ENCODE measurements at regions not wholly inside any gene's neighbourhood (a gene's known extent, or its start where the extent isn't known, plus 50 kb on each side); places are given as distances from the start of the nearest gene placed in this dataset.

- DNase-seq (ENCODE audit: low spot score) (no peak), ATAC-seq (no peak)
- Mint-ChIP-seq H3K4me3 (no peak overlapping the region), H3K4me1 (peaks cover 43% of the 10 kb centered on the region), H3K27me3 (ENCODE audit: low read depth) (no peaks in the 10 kb centered on the region), H3K27ac (no peak overlapping the region), H3K36me3 (no peaks in the 10 kb centered on the region; the same call in 1 of the 2 replicates), H3K9me3 (peaks cover 40% of the 10 kb centered on the region)
- CTCF ChIA-PET: no interaction called here
- TF ChIP-seq NR1H2 (CRISPR knock-in tag; IDR thresholded peaks at IDR 0.05) (no peak), KAT7 (CRISPR knock-in tag; IDR thresholded peaks at IDR 0.05; ENCODE audit: borderline replicate concordance) (no peak), EMX1 (CRISPR knock-in tag; IDR thresholded peaks at IDR 0.05) (no peak), MYBL2 (CRISPR knock-in tag; IDR thresholded peaks at IDR 0.05) (no peak), MLX (CRISPR knock-in tag; IDR thresholded peaks at IDR 0.05) (no peak), RORB (CRISPR knock-in tag; IDR thresholded peaks at IDR 0.05) (no peak), AFF4 (CRISPR knock-in tag; IDR thresholded peaks at IDR 0.05; ENCODE audit: borderline replicate concordance) (no peak)
- POLR2A ChIA-PET: no interaction called here
Measured at GRCh38 chr3:4062621-4063020, 240.5 kb upstream of the SETMAR start.

GRCh38 chr3:4063916-4064574 is 239.1 kb upstream of the SETMAR start:
- peaks cover 43% of the 10 kb centered on the region for H3K4me1 Mint-ChIP-seq
- no peak overlapping the region for H3K4me3 Mint-ChIP-seq
- no peaks in the 10 kb centered on the region; the same call in 1 of the 2 replicates for H3K36me3 Mint-ChIP-seq
- ATAC-seq (no peak), DNase-seq (ENCODE audit: low spot score) (no peak)
- no peak overlapping the region for H3K27ac Mint-ChIP-seq
- ChIA-PET POLR2A (no interaction called here), CTCF (interaction anchor here (0.6 kb wide), 1 partner anchor 656 kb away, joined by 3 read pairs; no protein-coding TSS in a partner anchor)
- no peaks in the 10 kb centered on the region for H3K27me3 Mint-ChIP-seq (ENCODE audit: low read depth)
- peaks cover 40% of the 10 kb centered on the region for H3K9me3 Mint-ChIP-seq
- TF ChIP-seq ZNF532 (CRISPR knock-in tag; IDR thresholded peaks at IDR 0.05; ENCODE audit: borderline replicate concordance) (no peak), AFF4 (CRISPR knock-in tag; IDR thresholded peaks at IDR 0.05; ENCODE audit: borderline replicate concordance) (no peak), ZNF121 (CRISPR knock-in tag; IDR thresholded peaks at IDR 0.05) (no peak), ZNF317 (CRISPR knock-in tag; IDR thresholded peaks at IDR 0.05; ENCODE audit: borderline replicate concordance, low read depth) (no peak), HMGXB4 (CRISPR knock-in tag; IDR thresholded peaks at IDR 0.05) (no peak), ELF4 (CRISPR knock-in tag; IDR thresholded peaks at IDR 0.05; ENCODE audit: low read depth) (no peak), FOXJ3 (CRISPR knock-in tag; IDR thresholded peaks at IDR 0.05; ENCODE audit: borderline replicate concordance) (no peak), ZBTB21 (CRISPR knock-in tag; IDR thresholded peaks at IDR 0.05; ENCODE audit: borderline replicate concordance) (no peak), MLX (CRISPR knock-in tag; IDR thresholded peaks at IDR 0.05) (no peak), ZNF512 (CRISPR knock-in tag; IDR thresholded peaks at IDR 0.05; ENCODE audit: borderline replicate concordance) (no peak), EMX1 (CRISPR knock-in tag; IDR thresholded peaks at IDR 0.05) (no peak), GTF2I (CRISPR knock-in tag; conservative IDR thresholded peaks at IDR 0.05) (no peak)
